ENCODE measurements at regions not wholly inside any gene's neighbourhood (a gene's known extent, or its start where the extent isn't known, plus 50 kb on each side); places are given as distances from the start of the nearest gene placed in this dataset.

- TF ChIP-seq CTCF (IDR thresholded peaks at IDR 0.05) (no peak), JUND (IDR thresholded peaks at IDR 0.05) (no peak), MAX (IDR thresholded peaks at IDR 0.05; ENCODE audit: low read depth) (no peak), NFIC (IDR thresholded peaks at IDR 0.05; ENCODE audit: borderline replicate concordance) (no peak), RFX5 (IDR thresholded peaks at IDR 0.05; ENCODE audit: low read length) (no peak), REST (IDR thresholded peaks at IDR 0.05; ENCODE audit: low read depth, low read length) (no peak), NRF1 (IDR thresholded peaks at IDR 0.05; ENCODE audit: low read depth, low read length) (no peak)
Measured at GRCh38 chr16:79274264-79274663, 326.3 kb downstream of the MAF start.

All from SK-N-SH (cell line).